ENCODE measurements at regions not wholly inside any gene's neighbourhood (a gene's known extent, or its start where the extent isn't known, plus 50 kb on each side); places are given as distances from the start of the nearest gene placed in this dataset.

GRCh38 chr12:83827193-83827592, 1085.4 kb downstream of the SLC6A15 start:
- Histone ChIP-seq H3K9me3 (no peaks in the 10 kb centered on the region), H3K27ac (no peak overlapping the region), H3K36me3 (no peaks in the 10 kb centered on the region), H3K27me3 (no peaks in the 10 kb centered on the region), H3K4me3 (no peak overlapping the region), H3K4me1 (no peaks in the 10 kb centered on the region)
- intact Hi-C loops (cut with DNase I): no loop called here
- DNase-seq: no peak
- ATAC-seq: no peak
- WGBS (ENCODE audit: insufficient coverage, low coverage, low lambda C conversion rate, missing lambda C conversion rate): no CpG with 5 or more reads among the region's 2 CpGs
- TF ChIP-seq CTCF (IDR thresholded peaks at IDR 0.05) (no peak), POLR2A (IDR thresholded peaks at IDR 0.05) (no peak)

- Histone ChIP-seq H3K4me1 (no peaks in the 10 kb centered on the region), H3K27ac (no peak overlapping the region), H3K27me3 (no peaks in the 10 kb centered on the region), H3K4me3 (no peak overlapping the region), H3K9me3 (no peaks in the 10 kb centered on the region), H3K36me3 (no peaks in the 10 kb centered on the region)
- intact Hi-C loops (cut with DNase I): no loop called here
- TF ChIP-seq CTCF (IDR thresholded peaks at IDR 0.05) (peak; percentile 35 to 57 (median 44)), POLR2A (IDR thresholded peaks at IDR 0.05) (no peak)
- peak in 1 of 3 donors; percentile 28 for DNase-seq
- peak; percentile 70 to 78 (median 72) for ATAC-seq
Measured at GRCh38 chr12:83826112-83826511, 1086.5 kb downstream of the SLC6A15 start.

GRCh38 chr12:83823386-83824045, 1089.1 kb downstream of the SLC6A15 start:
- TF ChIP-seq POLR2A (IDR thresholded peaks at IDR 0.05): no peak
- peak; percentile 43 to 64 (median 54) for TF ChIP-seq CTCF (IDR thresholded peaks at IDR 0.05)
- DNase-seq: peak; percentile 52 to 67 (median 55)
- ATAC-seq: peak; percentile 89 to 96 (median 96)
- Histone ChIP-seq H3K4me3 (no peak overlapping the region), H3K4me1 (no peaks in the 10 kb centered on the region), H3K9me3 (no peaks in the 10 kb centered on the region), H3K27me3 (no peaks in the 10 kb centered on the region), H3K27ac (no peak overlapping the region), H3K36me3 (no peaks in the 10 kb centered on the region)
- WGBS (ENCODE audit: insufficient coverage, low coverage, low lambda C conversion rate, missing lambda C conversion rate): 27% methylated on average over 5 of the region's 8 CpGs
- intact Hi-C loops (cut with DNase I): no loop called here

DNA sequence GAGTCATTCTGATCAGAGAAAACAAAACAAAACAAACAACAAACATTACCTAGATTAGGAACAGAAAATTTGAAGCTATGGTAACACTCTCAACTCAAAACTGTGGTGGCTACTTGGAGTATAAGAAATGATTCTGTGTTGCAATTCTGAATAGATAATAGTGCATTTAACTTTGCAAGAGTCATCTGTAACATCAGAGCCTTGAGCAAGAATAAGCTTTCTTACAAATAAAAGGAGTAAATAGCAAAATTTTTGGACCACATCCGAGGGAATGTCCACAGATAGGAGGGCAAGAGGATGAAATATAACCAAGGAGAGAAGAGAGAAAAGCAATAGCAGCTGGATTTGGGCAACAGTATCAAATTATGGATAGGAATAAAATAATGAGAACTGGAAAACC, 1090.6 kb downstream of the SLC6A15 start:
- H3K36me3 ChIP-seq: no peaks in the 10 kb centered on the region
- intact Hi-C loops (cut with DNase I): no loop called here
- H3K4me3 ChIP-seq: no peak overlapping the region
- no peaks in the 10 kb centered on the region for H3K9me3 ChIP-seq
- no peaks in the 10 kb centered on the region for H3K27me3 ChIP-seq
- TF ChIP-seq POLR2A (IDR thresholded peaks at IDR 0.05) (no peak), CTCF (IDR thresholded peaks at IDR 0.05) (no peak)
- DNase-seq (no peak), ATAC-seq (no peak)
- 19% methylated on average over 1 of the region's 1 CpG for WGBS (ENCODE audit: insufficient coverage, low coverage, low lambda C conversion rate, missing lambda C conversion rate)
- H3K27ac ChIP-seq: no peak overlapping the region
- no peaks in the 10 kb centered on the region for H3K4me1 ChIP-seq

- TF ChIP-seq POLR2A (IDR thresholded peaks at IDR 0.05): no peak
- TF ChIP-seq CTCF (IDR thresholded peaks at IDR 0.05): no peak
- Histone ChIP-seq H3K27me3 (no peaks in the 10 kb centered on the region), H3K27ac (no peak overlapping the region), H3K36me3 (no peaks in the 10 kb centered on the region), H3K4me1 (no peaks in the 10 kb centered on the region), H3K9me3 (no peaks in the 10 kb centered on the region), H3K4me3 (no peak overlapping the region)
- peak in 1 of 4 donors; percentile 79 for ATAC-seq
- no peak for DNase-seq
- intact Hi-C loops (cut with DNase I): no loop called here
- WGBS (ENCODE audit: insufficient coverage, low coverage, low lambda C conversion rate, missing lambda C conversion rate): 64% methylated on average over 1 of the region's 1 CpG
Measured at GRCh38 chr12:83818881-83819280, 1093.7 kb downstream of the SLC6A15 start.

All from right lobe of liver (tissue), 6 donors.